CD4-positive, alpha-beta T cell treated with Interleukin-21 for 1 hour (primary cell): ENCODE measurements at regions not wholly inside any gene's neighbourhood (a gene's known extent, or its start where the extent isn't known, plus 50 kb on each side); places are given as distances from the start of the nearest gene placed in this dataset.
"Not testable (repeated sequence)": the region's sequence is repeated elsewhere in the genome, so short reads cannot be mapped to it uniquely, and the experiment has no call there.

Experiments used
- DNase-seq: peaks from one replicate; pipeline ENCODE4 v3.0.0-alpha.2; 2020

DNA sequence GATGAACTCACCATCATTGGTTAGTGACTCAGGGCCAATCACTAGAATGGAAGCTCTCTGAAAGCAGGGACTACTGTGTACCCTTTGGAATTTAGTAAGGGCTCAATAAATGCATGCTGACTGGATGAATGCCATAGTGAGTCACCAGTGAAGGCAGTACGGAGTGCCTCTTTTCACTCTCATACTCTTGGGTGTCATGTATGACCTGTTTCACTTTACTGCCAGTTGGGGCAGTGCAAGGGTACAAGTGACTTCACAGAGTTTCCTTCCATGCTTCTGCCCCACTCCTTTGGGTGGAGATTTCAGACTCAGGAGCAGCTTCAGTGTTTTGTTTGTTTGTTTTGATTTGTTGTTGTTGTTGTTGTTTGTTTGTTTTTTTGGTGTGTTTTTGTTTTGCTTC, 57.7 kb downstream of the SOX3 start:
- DNase-seq, result no peak

DNA sequence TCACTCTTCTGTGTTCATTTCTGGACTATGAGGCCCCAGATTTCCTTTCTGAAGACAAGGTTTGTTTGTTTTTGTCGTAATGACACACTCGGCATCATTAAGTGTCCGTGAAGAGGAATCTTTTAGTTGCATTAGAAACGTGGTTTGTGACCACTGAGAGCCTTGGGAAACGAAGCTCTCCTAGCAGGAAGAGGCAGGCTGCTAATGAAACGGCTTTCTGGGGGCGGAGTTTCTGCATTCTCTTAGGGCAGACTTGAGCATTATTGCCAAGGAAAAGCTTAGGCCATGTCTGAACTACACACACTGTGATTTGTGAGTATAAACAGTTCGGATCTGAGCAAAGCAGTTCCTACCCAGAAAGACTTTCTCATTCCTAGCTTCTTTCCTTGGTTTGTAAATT, 64.0 kb downstream of the SOX3 start:
- no peak for DNase-seq

DNA sequence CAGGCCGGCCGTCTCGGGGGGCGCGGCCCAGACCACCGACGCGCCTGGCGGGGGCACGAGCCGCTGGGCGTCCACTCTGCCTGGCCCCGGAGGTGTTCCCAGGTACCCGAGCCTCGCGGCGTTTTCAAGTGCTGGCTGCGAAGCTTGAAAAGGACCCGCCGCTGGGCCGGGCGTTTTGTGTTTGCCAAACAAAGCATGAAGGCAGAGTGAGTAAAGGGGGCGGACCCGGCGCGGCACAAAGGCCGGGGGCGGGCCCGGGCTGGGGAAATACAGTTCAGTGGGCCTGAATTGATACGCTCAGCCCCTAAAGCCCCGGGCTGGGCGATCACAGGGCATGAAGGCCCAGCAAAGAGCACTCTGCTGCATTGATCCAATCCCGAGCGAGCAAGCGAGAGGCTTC, 65.4 kb downstream of the SOX3 start:
- no peak for DNase-seq

DNA sequence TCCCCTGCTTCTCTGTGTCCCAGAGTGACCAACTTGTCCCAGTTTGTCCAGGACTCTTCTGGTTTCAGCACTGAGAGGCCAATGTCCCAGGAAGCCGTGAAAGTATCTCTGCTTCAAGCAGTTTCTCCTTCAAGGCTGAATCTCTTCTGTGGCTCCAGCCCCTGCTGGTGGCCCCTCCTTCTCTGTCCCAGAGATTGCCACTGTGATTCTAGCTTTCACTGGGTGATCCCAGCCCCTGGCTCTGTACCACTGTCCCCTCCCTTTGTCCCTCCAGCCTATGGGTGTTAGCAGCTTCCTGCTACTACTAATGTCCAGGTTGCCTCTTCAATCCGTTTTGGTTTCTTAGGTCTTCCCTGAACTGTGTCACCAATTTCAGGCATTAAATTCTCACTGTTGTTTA, 70.5 kb downstream of the SOX3 start:
- no peak for DNase-seq

DNA sequence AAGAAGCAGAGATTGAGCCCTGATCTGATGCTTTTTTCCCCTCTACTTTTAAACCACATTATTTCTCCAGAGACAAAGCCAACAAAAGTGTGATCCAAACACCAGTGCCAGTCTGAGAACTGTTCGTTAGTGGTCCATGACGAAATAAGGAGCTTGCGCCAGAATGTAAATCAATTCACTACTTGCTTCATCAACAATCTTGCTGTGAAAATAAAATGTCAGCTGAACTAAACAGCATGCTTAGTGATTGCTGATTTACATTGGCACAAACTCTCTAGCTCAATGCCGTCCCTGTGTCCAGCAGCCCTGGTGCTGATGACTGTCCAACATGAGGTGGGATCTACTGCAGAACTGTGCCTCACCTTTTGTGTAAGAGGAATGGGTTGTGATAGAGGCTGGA, 71.3 kb downstream of the SOX3 start:
- no peak for DNase-seq

DNA sequence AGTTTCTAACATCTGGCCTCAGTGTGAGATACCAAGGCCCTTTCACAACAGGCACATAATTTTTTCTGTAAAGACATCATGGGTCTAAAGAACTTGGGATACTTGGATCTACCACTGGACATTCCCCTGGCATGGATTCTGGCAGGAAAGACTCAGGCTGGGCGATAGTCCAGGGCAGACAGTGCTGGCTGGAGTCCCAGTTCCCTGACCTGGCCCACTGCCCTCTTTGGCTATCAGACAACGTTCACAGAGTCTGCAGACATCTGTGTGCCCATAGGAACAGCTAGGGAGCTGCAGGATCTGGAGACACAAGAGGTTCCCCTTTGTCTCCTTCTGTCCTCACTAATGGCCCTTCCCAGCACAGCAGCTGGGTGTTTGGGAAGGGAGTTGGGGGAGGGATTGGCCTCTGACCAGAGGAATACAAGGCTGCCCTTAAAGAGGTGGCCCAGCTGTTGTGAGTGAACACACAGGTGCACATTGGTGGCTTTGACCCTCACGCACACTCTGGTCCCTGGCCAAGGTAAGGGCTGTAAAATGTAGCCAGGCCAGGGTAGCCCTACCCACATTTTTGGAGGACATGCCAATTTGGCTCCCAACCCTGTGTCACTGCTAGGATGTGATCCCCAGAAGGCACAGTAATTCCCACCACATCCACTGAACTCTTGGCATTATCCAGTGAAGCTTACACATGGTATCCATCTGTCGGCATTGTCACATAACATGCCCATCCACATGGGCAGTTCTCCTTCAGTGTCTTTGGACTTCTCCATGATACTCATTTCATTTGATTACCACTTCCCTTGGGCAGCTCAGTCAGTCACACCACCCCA, 72.3 kb downstream of the SOX3 start:
- DNase-seq, result no peak

DNA sequence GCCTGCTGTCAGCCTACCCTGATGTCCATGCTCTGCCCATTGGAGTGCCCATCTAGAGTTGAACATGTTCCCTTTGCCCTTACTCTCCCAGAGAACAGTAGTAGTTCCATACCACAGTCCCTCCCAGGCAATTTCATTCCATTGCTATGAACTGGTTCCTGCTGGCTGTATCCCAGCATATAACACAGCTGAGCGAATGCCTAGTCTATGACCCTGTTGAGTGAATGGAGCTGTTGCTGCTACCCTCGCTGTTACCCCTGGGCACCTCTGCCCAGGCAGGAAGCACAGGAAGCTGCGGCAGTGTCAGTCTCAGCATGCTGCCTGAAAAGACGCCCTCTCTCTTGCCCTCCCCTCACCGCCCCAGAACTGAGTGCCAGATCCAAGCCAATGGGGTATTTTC, 73.3 kb downstream of the SOX3 start:
- DNase-seq, result no peak

DNA sequence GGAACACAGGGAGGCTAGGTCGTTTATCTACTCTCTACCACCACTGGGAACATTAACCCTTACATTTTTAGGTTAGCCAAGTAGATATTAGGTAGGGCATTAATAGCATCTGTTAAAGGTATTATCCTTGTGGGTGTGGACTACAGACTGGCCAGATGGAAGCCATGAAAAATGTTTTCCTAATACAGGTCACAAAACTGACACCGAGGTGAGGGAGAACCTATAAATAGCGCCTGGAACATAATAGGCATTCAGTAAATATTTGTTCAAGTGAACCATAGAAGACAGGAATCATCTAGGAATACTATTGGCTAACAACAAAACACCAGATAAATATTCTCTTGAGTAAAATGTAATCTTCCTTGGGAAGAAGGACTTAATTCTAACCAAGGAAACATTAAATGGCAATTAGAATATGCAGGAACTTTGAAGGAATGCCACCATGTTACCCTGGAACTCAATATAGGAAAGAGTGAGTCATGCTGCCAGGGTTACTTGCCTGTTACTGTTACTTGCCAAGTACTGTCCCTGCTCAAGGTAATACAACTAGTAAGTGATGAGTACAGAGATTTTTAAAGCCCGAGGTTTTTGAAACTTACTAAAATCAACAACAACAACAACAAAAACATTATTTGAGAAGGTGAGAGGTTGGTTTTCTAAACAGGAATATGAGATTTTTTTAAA, 79.0 kb downstream of the SOX3 start:
- no peak for DNase-seq

DNA sequence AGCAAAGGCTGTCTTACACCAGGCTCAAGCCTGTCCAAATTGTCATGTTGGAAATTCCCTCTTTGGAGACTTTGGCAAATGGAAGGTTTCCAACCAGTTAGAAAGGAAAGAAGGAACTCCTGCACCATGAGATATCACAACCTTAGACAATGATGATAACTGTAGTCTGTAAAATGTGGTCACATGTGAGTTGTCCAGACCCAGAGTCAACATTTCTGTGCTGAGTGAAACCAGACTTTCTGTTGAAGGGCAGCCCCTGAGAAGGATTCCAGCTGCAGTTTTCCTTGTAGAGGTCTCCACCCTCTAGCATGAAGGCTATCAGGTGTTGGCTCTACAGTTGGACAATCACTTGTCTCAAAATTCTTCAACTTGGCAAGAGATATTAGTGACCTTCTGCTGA, 82.4 kb downstream of the SOX3 start:
- no peak for DNase-seq

DNA sequence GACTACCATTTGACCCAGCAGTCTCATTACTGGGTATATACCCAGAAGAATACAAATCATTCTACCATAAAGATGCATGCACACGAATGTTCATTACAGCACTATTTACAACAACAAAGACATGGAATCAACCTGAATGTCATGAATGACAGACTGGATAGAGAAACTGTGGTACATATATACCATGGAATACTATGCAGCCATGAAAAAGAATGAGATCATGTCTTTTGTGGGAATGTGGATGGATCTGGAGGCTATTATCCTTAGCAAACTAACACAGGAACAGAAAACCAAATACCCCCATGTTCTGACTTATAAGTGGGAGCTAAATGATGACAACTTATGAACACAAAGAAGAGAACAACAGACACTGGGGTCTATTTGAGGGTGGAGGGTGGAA, 102.7 kb downstream of the SOX3 start:
- not testable (repeated sequence) for DNase-seq

DNA sequence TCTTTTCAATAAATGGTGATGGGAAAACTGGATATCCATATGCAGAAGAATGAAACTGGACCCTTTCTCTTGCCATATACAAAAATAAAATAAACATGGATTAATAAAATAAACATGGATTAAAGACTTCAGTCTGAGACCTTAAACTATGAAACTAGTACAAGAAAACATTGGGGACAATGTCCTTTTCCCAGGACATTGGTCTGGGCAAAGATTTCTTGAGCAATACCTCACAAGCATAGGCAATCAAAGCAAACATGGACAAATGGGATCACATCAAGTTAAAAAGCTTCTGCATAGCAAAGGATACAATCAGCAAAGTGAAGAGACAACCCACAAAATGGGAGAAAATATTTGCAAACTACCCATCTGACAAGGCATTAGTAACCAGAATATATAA, 108.5 kb downstream of the SOX3 start:
- DNase-seq, result not testable (repeated sequence)

DNA sequence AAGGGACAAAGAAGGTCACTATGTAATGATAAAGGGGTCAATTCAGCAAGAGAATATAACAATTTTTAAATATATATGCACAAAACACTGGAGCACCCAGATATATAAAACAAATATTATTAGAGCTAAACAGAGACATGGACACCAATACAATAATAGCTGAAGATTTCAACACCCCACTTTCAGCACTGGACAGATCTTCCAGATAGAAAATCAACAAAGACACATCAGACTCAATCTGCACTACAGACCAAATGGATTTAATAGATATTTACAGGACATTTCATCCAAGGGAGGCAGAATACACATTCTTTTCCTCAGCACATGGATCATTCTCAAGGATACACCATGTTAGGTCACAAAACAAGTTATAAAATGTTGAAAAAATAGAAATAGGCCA, 111.4 kb downstream of the SOX3 start:
- no peak for DNase-seq

DNA sequence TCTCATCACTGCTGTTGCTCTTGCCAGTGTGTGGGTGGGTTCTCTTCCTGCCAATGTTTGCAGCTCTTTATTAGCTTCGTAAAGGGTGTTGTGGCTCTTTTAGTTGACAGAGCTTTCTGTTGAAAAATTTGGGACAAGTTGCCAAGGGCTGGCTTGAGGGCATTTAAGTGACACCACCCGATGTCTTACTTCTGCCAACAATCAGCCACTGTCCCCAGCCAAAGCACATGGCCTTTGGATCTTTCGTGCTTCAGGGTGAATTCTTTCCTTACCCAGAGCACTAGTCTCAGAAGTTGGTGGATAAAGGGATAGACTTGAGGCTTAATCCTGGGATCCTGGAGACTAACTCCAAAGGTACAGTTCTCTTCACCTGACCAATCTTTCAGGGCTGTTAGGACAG, 113.6 kb downstream of the SOX3 start:
- no peak for DNase-seq

DNA sequence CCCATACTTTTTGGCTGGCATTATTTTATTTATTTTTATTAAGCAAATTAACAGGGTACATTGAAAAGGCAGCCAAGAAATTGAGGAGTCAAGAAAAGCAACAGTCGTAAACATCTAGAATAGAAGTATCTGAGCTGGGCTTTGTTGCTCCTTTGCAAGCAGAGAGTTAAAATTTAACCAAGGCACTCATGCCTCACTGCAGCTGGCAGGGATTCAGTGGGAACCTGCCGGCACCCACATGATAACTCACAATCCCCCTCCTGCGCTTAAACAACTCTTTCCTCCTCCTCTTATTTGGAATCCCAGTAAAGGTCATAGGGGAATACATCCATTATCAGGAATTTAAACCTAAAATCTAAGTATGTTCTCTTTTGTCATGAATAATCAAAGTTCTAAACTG, 115.5 kb downstream of the SOX3 start:
- no peak for DNase-seq

DNA sequence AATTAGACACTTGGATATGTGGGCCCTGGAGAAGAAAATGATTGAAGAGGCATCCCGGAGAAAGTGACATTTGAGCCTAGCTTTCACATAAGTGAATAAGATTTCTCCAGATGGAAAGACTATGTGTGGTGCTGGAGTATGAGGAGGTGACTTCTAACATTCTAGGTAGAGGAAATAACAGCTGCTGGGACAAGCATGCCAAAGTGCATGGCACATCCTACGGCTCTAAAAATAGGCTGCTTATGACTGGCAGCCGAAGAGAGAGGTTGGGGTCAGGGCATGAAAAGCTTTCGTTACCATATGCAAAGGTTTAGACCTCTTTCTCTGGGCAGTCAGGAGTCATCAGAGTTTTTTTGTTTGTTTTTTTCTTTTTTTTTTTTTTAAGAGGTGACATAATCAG, 142.0 kb downstream of the SOX3 start:
- DNase-seq, result no peak

DNA sequence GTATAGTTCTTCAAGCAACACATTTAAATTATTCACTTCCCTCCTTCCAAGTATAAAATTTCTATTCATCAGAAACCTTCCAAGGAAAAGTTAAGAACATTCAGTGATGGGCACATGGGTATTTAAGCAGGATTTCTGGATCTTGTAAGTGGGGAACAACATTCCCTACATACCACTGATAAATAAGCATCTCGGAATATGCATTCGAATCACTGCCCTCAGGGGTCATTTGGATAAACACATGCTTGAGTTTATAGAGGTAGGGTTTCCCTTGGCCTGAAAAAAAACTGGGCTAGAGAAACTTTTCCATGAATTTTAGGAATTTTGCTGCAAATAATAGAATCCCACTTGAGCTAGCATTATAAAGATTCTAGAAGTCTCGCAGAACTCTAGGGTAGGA, 143.9 kb downstream of the SOX3 start:
- DNase-seq, result no peak

DNA sequence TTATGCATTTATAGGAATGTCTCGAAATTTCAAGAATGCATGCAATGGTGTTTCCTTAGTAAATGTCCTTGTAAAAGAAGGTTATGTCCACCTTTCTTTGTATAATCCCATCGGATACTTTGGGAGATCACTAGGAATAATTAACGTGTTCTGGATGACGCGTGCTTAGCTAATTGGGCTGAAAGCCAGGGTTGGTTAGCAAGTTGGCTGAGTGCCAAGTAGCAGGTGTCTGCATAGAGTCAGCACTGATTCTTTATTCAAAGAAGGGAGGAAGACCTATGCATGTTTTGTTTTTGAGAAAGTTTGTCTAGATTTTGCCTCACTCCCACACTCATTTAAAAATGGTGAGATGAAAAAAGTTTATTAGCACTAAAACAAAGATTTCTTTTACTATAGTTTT, 144.6 kb downstream of the SOX3 start:
- no peak for DNase-seq

DNA sequence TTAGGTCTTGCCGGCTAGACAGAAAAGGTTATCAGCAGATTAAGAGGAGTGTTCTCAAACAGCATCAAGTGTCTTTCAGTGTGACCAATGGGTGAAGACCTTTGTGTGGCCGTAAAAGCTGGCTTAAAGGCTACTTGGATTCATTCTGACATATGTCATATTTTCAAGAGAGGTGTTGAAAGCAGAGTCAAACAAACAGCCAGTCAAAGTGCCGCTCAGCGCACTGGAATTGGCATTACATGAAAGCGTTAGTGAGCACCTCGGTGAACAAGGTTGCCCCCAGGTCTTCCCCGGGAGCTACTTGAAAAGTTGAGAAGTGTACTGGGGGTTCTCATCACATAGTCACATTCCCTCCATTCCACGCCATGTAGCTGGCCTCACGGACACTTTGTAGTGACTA, 148.9 kb downstream of the SOX3 start:
- no peak for DNase-seq

DNA sequence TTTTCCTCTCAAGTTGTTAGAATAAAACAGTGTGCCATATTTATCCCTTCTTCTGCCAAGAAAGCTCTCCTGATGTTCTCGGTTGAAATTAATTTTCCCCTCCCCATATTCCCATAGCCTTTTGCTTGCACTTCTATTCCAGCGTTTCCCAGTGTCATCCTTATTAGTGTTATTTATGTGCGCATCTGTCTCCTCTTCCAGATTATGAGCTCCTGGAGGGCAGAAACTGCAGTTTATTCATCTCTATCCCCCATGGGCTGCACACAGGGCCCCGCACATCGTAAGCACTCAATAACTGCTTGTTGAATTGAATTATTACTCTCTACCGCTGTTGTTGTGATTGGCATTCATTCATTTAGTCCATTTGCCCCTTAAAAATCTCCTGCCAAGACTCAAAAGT, 149.4 kb downstream of the SOX3 start:
- no peak for DNase-seq

DNA sequence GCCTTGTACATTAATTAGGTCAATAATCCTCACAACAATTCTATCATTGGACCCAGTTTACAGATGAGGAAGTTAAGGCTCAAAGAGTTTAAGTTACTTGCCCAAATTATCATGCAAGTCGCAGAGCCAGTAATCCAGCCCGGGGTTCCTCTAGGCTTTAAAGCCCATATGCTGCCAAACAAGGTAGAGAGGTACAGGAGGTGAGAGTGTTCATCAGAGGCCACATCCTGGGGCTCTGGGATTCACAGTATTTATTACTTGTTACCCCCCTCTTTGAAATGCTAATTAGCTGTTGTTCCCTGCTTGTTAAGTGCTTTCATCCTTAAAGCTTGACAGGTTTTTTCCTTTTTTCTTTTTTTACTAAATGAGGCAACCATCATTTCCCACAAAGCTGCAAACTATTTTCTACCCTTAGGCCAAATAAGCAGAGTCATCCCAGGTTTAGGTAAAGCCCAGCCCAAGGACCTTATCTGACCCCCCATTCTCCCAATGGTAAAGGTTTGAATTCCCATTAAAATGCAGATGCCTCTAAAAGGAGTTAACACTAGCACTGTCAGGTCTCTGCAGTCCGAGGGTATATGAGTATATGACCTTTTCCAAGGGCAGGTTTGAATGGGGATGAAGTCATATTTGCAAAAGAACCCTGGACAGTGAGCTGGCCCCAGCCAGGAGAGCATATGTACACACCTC, 150.3 kb downstream of the SOX3 start:
- DNase-seq, result no peak

DNA sequence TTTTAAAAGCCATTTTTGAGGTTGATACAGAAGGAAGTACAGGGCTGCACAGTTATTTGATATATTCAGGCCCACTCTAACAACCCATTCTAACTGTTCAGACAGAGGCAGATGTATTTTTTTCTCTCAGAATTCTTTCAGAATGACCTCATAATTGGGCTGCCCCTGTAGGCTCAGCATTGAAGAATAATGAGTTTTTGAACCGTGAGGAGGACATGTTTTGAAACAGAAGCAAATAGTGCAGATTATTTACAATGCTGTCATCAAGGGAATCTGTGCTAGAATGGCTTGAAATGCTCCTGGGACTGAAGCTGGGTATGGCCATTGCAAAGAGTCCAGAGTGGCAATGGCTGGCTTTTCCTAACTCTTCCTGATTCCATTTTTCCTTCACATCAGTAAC, 158.1 kb downstream of the SOX3 start:
- DNase-seq, result no peak

DNA sequence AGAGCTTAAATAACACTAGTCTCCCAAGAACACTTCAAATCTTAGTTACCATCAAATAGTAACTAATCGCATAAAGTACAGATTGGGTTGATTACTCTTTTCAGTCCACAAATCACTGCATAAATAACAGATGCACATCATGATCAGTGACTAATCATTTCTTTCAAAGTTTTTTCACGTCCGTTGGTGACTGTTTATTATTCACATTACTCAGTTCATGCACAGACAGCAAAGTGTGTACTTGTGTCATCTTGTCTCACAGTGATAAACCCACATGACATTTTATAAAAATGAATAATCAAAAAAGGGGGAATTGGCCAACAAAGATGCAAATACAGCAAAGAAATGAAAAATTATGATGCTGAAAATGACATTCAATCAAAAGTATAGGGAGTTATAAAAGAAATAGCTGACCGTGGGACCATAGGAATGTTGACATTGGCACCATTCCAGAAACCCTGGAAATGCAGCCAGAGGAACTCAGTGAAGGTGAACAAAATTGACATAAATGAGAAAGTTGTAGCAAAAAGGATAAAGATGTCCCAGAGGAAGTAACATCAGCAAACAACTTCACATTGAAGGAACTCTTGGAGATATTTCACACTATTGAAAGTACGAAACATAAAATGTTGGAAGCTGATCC, 161.5 kb downstream of the SOX3 start:
- DNase-seq, result no peak

DNA sequence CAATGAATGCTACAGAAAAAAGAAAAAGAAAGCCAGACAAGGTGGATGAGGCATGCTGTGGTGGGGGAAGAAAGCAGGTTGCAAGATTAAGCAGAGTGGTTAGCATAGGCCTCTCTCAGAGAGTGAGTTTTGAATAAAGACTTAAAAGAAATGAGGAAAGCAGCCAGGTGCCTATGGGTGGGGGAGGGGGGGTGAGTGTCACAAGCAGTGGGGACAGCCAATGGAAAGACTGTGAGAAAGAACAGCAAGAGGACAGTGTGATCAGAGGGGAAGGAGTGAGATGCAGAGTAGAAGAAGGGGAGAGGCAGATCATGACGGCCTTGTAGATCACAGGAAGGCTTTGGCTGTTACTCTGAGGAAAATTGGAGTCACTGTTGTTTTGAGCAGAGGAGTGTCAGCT, 162.5 kb downstream of the SOX3 start:
- no peak for DNase-seq

DNA sequence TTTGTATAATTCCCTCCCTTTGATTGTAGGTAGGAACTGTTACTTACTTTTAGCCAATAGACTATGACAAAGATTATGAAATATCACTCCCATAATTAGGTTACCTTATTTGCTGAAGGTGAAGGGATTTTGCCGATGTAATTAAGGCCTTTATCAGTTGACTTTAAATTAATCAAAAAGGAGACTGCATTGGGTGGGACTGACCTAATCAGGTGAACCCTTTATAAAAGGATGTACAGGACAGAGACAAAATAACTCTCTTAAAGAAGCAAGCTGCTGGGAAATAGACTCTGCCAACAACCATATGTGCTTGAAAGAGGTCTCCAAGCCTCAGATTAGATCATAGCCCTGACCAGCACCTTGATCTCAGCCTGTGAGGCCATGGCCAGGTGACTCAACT, 167.6 kb downstream of the SOX3 start:
- no peak for DNase-seq
